PC-3 (cell line): ENCODE measurements at regions not wholly inside any gene's neighbourhood (a gene's known extent, or its start where the extent isn't known, plus 50 kb on each side); places are given as distances from the start of the nearest gene placed in this dataset.

Experiments
- ATAC-seq: fragments of 200-7000 bp; cut with Tn5 transposase; 2 replicates; pipeline ENCODE4 v1.9.1; 2020; ENCODE audit warnings: mild to moderate bottlenecking, moderate library complexity
- BruUV-seq: library from RNA; stranded (reverse); fragments of 400-500 nt; replicated peaks from 2 replicates; lab custom pipeline; 2021; lab: Mats Ljungman, UMichigan
- CTCF ChIA-PET: fragments of 300-600 bp; sonication (Branson Sonifier 250); formaldehyde crosslinking; loops from one replicate; lab custom pipeline; 2022; ENCODE audit warnings: antibody characterized with exemption; lab: Charles Lee
- POLR2A ChIA-PET: fragments of 300-600 bp; sonication (Branson Sonifier 250); formaldehyde crosslinking; loops from one replicate; lab custom pipeline; 2022; ENCODE audit warnings: antibody characterized with exemption; ENCODE audit not compliant: unreplicated experiment; lab: Charles Lee
- DNase-seq: peaks from one replicate; pipeline ENCODE4 v3.0.0-alpha.2; 2015
- H2AFZ ChIP-seq: fragments of 300-600 bp; sonication (generic); 2 replicates; pipeline ENCODE4 v1.6.0; 2016; ENCODE audit warnings: antibody characterized with exemption, low read length
- H3F3A ChIP-seq: fragments of 300-600 bp; sonication (generic); one replicate; pipeline ENCODE4 v1.6.0; 2017; ENCODE audit warnings: antibody characterized with exemption, low read length, control low read depth, mild to moderate bottlenecking; ENCODE audit not compliant: unreplicated experiment
- H3K27ac ChIP-seq: fragments of 300-600 bp; sonication (generic); 2 replicates; pipeline ENCODE4 v1.5.1; 2016; ENCODE audit warnings: mild to moderate bottlenecking, low read length
- H3K27me3 ChIP-seq: fragments of 300-600 bp; sonication (generic); 2 replicates; pipeline ENCODE4 v1.6.1; 2016; ENCODE audit warnings: low read length, mixed read lengths
- H3K36me3 ChIP-seq: fragments of 300-600 bp; sonication (generic); 2 replicates; pipeline ENCODE4 v1.6.1; 2016; ENCODE audit warnings: low read depth, mixed run types, low read length, mixed read lengths
- H3K4me1 ChIP-seq: fragments of 300-600 bp; sonication (generic); 2 replicates; pipeline ENCODE4 v1.5.1; 2016; ENCODE audit warnings: low read length; ENCODE audit not compliant: insufficient read depth
- H3K4me2 ChIP-seq: fragments of 300-600 bp; sonication (generic); 2 replicates; pipeline ENCODE4 v1.6.0; 2016; ENCODE audit warnings: low read length
- H3K4me3 ChIP-seq: fragments of 300-600 bp; sonication (generic); 2 replicates; pipeline ENCODE4 v1.5.1; 2016; ENCODE audit warnings: mild to moderate bottlenecking, low read length, mixed read lengths
- H3K79me2 ChIP-seq: fragments of 300-600 bp; sonication (generic); 2 replicates; pipeline ENCODE4 v1.6.1; 2017; ENCODE audit warnings: low read length, mixed read lengths
- H3K9ac ChIP-seq: fragments of 300-600 bp; sonication (generic); 2 replicates; pipeline ENCODE4 v1.6.0; 2016; ENCODE audit warnings: mild to moderate bottlenecking, low read length
- H3K9me2 ChIP-seq: fragments of 300-600 bp; sonication (generic); replicated peaks from 2 replicates; pipeline ENCODE4 v1.6.1; 2016; ENCODE audit warnings: mixed run types, low read length, mixed read lengths
- H3K9me3 ChIP-seq: fragments of 300-600 bp; sonication (generic); 2 replicates; pipeline ENCODE4 v1.6.1; 2016; ENCODE audit warnings: low read length, mixed read lengths
- H4K20me1 ChIP-seq: fragments of 300-600 bp; sonication (generic); 2 replicates; pipeline ENCODE4 v1.6.1; 2016; ENCODE audit warnings: low read length, mixed read lengths
- CTCF ChIP-seq: fragments of 300-600 bp; sonication (generic); conservative IDR thresholded peaks from 2 replicates; pipeline ENCODE4 v1.5.1; 2017; ENCODE audit warnings: antibody characterized with exemption, low read depth, mild to moderate bottlenecking, low read length
- EZH2 ChIP-seq: fragments of 300-600 bp; sonication (generic); IDR thresholded peaks from one replicate; pipeline ENCODE4 v1.6.1; 2017; ENCODE audit warnings: antibody characterized with exemption, mild to moderate bottlenecking, low read length; ENCODE audit not compliant: unreplicated experiment
- EZH2phosphoT487 ChIP-seq: fragments of 300-600 bp; sonication (generic); IDR thresholded peaks from 2 replicates; pipeline ENCODE4 v1.6.1; 2018; ENCODE audit warnings: mild to moderate bottlenecking, antibody characterized with exemption, low read length, borderline replicate concordance
- intact Hi-C: fragments of 100-400 bp; cut with micrococcal nuclease; formaldehyde crosslinking; loops from 2 replicates; pipeline ENCODE4 v1.9.0; 2023

- no TSS peak for BruUV-seq
- H3K27ac ChIP-seq: no peak overlapping the region
- H3K4me1 ChIP-seq: no peaks in the 10 kb centered on the region
- H3F3A ChIP-seq: no peaks in the 10 kb centered on the region
- no peak overlapping the region for H2AFZ ChIP-seq
- DNase-seq (no peak), ATAC-seq (no peak)
- 0 out of 2 replicates have a peak, but pooled peaks cover 6% of the 10 kb centered on the region for H3K9me3 ChIP-seq
- no peak overlapping the region for H3K9ac ChIP-seq
- intact Hi-C loops: no loop called here
- no peaks in the 10 kb centered on the region for H3K36me3 ChIP-seq
- TF ChIP-seq EZH2 (no peak), CTCF (no peak), EZH2phosphoT487 (no peak)
- no peaks in the 10 kb centered on the region for H4K20me1 ChIP-seq
- H3K27me3 ChIP-seq: peaks cover 34% of the 10 kb centered on the region
- ChIA-PET POLR2A (no interaction called here), CTCF (no interaction called here)
- H3K9me2 ChIP-seq: no peaks in the 10 kb centered on the region
- no peak overlapping the region for H3K4me2 ChIP-seq
- H3K79me2 ChIP-seq: no peaks in the 10 kb centered on the region
- H3K4me3 ChIP-seq: no peak overlapping the region
Observed at GRCh38 chr6:45808042-45808645, 207.5 kb downstream of the CLIC5 start.

GRCh38 chr6:45807311-45808041 is 208.2 kb downstream of the CLIC5 start:
- no peak for ATAC-seq

More at GRCh38 chr6:45807311-45808041, 208.2 kb downstream of the CLIC5 start:
- no TSS peak for BruUV-seq
- Histone ChIP-seq H3K36me3 (no peaks in the 10 kb centered on the region), H3K27me3 (peaks cover 27% of the 10 kb centered on the region), H3K4me1 (no peaks in the 10 kb centered on the region), H3K9ac (no peak overlapping the region), H2AFZ (no peak overlapping the region), H3K27ac (no peak overlapping the region), H3K9me2 (no peaks in the 10 kb centered on the region), H4K20me1 (no peaks in the 10 kb centered on the region), H3K9me3 (0 out of 2 replicates have a peak, but pooled peaks cover 6% of the 10 kb centered on the region), H3K4me3 (no peak overlapping the region), H3F3A (no peaks in the 10 kb centered on the region), H3K4me2 (no peak overlapping the region), H3K79me2 (no peaks in the 10 kb centered on the region)
- intact Hi-C loops: no loop called here
- DNase-seq: no peak
- no peak for TF ChIP-seq EZH2phosphoT487
- no peak for TF ChIP-seq EZH2
- no peak for TF ChIP-seq CTCF
- ChIA-PET POLR2A (no interaction called here), CTCF (no interaction called here)
